SH-SY5Y (cell line): ENCODE measurements at regions not wholly inside any gene's neighbourhood (a gene's known extent, or its start where the extent isn't known, plus 50 kb on each side); places are given as distances from the start of the nearest gene placed in this dataset.

Source experiments
- GATA2 ChIP-seq: IDR thresholded peaks from 2 replicates; pipeline ENCODE4 v1.6.1; 2011; ENCODE audit warnings: mild to moderate bottlenecking, low read depth, low read length
- GATA3 ChIP-seq: IDR thresholded peaks from 2 replicates; pipeline ENCODE4 v1.6.1; 2011; ENCODE audit warnings: low read depth, mild to moderate bottlenecking, low read length, moderate library complexity

- TF ChIP-seq GATA2: no peak
- TF ChIP-seq GATA3: no peak
Observed at GRCh38 chr18:77711096-77711495, 461.4 kb downstream of the GALR1 start.

GRCh38 chr18:77714716-77715115, 465.1 kb downstream of the GALR1 start:
- TF ChIP-seq GATA3: no peak
- TF ChIP-seq GATA2: no peak

GRCh38 chr18:77716282-77716681, 466.6 kb downstream of the GALR1 start:
- TF ChIP-seq GATA3 (no peak), GATA2 (no peak)

- TF ChIP-seq GATA3 (no peak), GATA2 (no peak)
Observed at GRCh38 chr18:77733292-77733903, 483.8 kb downstream of the GALR1 start.

- no peak for TF ChIP-seq GATA3
- TF ChIP-seq GATA2: no peak
Observed at GRCh38 chr18:77736842-77737241, 487.2 kb downstream of the GALR1 start.

GRCh38 chr18:77737405-77737804, 487.8 kb downstream of the GALR1 start:
- TF ChIP-seq GATA3 (no peak), GATA2 (no peak)

- no peak for TF ChIP-seq GATA3
- no peak for TF ChIP-seq GATA2
Observed at GRCh38 chr18:77749089-77749488, 499.4 kb downstream of the GALR1 start.

GRCh38 chr18:77750006-77750405, 500.4 kb downstream of the GALR1 start:
- no peak for TF ChIP-seq GATA2
- no peak for TF ChIP-seq GATA3

GRCh38 chr18:77754475-77755044, 504.9 kb downstream of the GALR1 start:
- TF ChIP-seq GATA3 (no peak), GATA2 (no peak)

- TF ChIP-seq GATA3 (no peak), GATA2 (no peak)
Observed at GRCh38 chr18:77755187-77755586, 505.5 kb downstream of the GALR1 start.

- TF ChIP-seq GATA3 (no peak), GATA2 (no peak)
Observed at GRCh38 chr18:77761332-77761731, 511.7 kb downstream of the GALR1 start.

GRCh38 chr18:77762014-77762413, 512.4 kb downstream of the GALR1 start:
- TF ChIP-seq GATA3: no peak
- TF ChIP-seq GATA2: no peak

- TF ChIP-seq GATA2 (no peak), GATA3 (no peak)
Observed at GRCh38 chr18:77762642-77763041, 513.0 kb downstream of the GALR1 start.

- TF ChIP-seq GATA3: no peak
- TF ChIP-seq GATA2: no peak
Observed at GRCh38 chr18:77763530-77764145, 514.0 kb downstream of the GALR1 start.

- TF ChIP-seq GATA2 (no peak), GATA3 (no peak)
Observed at GRCh38 chr18:77765468-77765867, 515.8 kb downstream of the GALR1 start.

GRCh38 chr18:77766421-77766820, 516.8 kb downstream of the GALR1 start:
- TF ChIP-seq GATA2: no peak
- TF ChIP-seq GATA3: no peak

- TF ChIP-seq GATA3 (no peak), GATA2 (no peak)
Observed at GRCh38 chr18:77772177-77772576, 522.5 kb downstream of the GALR1 start.

- TF ChIP-seq GATA3: no peak
Observed at GRCh38 chr18:77776104-77776503, 526.5 kb downstream of the GALR1 start.
